ENCODE measurements at regions not wholly inside any gene's neighbourhood (a gene's known extent, or its start where the extent isn't known, plus 50 kb on each side); places are given as distances from the start of the nearest gene placed in this dataset.

- H3K36me3 ChIP-seq (replicated peaks; ENCODE audit: low read depth, low read length), result no peaks in the 10 kb centered on the region
These were observed 113.7 kb downstream of the SLC25A46 start for GRCh38 chr5:110852541-110852940.

GRCh38 chr5:110853267-110853666 is 114.5 kb downstream of the SLC25A46 start:
- H3K9me3 ChIP-seq (ENCODE audit: insufficient read depth, low read length), result no peaks in the 10 kb centered on the region
- TF ChIP-seq EZH2phosphoT487 (IDR thresholded peaks at IDR 0.05; ENCODE audit: low read depth) (no peak), CTCF (IDR thresholded peaks at IDR 0.05; ENCODE audit: low read depth, low read length) (no peak)
- H4K20me1 ChIP-seq (ENCODE audit: insufficient read depth, low read length), result no peaks in the 10 kb centered on the region
- no peak overlapping the region for H3K4me2 ChIP-seq (ENCODE audit: low read length)
- H3K27me3 ChIP-seq (ENCODE audit: low read depth, low read length), result no peaks in the 10 kb centered on the region
- no peak overlapping the region for H2AFZ ChIP-seq (ENCODE audit: low read depth, low read length)
- H3K27ac ChIP-seq (ENCODE audit: low read length), result no peak overlapping the region
- no peaks in the 10 kb centered on the region for H3K79me2 ChIP-seq (ENCODE audit: low read length)
- no peak overlapping the region for H3K9ac ChIP-seq (ENCODE audit: low read length)
- H3K36me3 ChIP-seq (replicated peaks; ENCODE audit: low read depth, low read length), result no peaks in the 10 kb centered on the region
- peaks cover 18% of the 10 kb centered on the region for H3K4me1 ChIP-seq (ENCODE audit: low read length)
- no peak overlapping the region for H3K4me3 ChIP-seq (ENCODE audit: low read length)

More at GRCh38 chr5:110852541-110852940, 113.7 kb downstream of the SLC25A46 start:
- no peaks in the 10 kb centered on the region for H3K9me3 ChIP-seq (ENCODE audit: insufficient read depth, low read length)
- no peaks in the 10 kb centered on the region for H4K20me1 ChIP-seq (ENCODE audit: insufficient read depth, low read length)
- H3K4me1 ChIP-seq (ENCODE audit: low read length), result peaks cover 18% of the 10 kb centered on the region
- no peak overlapping the region for H2AFZ ChIP-seq (ENCODE audit: low read depth, low read length)
- no peak overlapping the region for H3K9ac ChIP-seq (ENCODE audit: low read length)
- no peaks in the 10 kb centered on the region for H3K79me2 ChIP-seq (ENCODE audit: low read length)
- no peak for TF ChIP-seq EZH2phosphoT487 (IDR thresholded peaks at IDR 0.05; ENCODE audit: low read depth)
- TF ChIP-seq CTCF (IDR thresholded peaks at IDR 0.05; ENCODE audit: low read depth, low read length), result no peak
- H3K27ac ChIP-seq (ENCODE audit: low read length), result no peak overlapping the region
- peak overlapping the region; percentile 27; the same call in 1 of the 2 replicates for H3K4me2 ChIP-seq (ENCODE audit: low read length)
- H3K27me3 ChIP-seq (ENCODE audit: low read depth, low read length), result no peaks in the 10 kb centered on the region
- no peak overlapping the region for H3K4me3 ChIP-seq (ENCODE audit: low read length)

DNA sequence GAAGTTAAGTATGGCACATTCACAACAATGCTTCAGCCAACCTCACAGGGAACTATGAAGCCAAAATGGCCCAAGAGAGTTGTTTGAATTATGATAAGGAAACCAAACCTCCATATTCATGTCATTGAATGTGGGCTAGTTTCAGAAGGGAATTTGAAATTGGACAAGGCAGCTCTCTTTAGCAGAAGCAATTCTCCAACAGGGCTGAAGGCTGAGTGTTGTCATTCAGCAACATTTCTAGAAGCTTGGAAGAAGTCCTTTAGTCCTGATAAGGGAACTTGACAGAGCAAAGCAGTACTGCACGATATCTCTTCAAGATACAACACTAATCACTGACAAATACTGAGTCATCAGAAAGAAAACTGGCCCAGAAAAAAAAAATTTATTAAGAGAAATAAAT is 115.4 kb downstream of the SLC25A46 start:
- H3K79me2 ChIP-seq (ENCODE audit: low read length), result no peaks in the 10 kb centered on the region
- no peak overlapping the region for H3K27ac ChIP-seq (ENCODE audit: low read length)
- no peak overlapping the region for H3K4me3 ChIP-seq (ENCODE audit: low read length)
- no peak for TF ChIP-seq CTCF (IDR thresholded peaks at IDR 0.05; ENCODE audit: low read depth, low read length)
- no peak for TF ChIP-seq EZH2phosphoT487 (IDR thresholded peaks at IDR 0.05; ENCODE audit: low read depth)
- no peaks in the 10 kb centered on the region for H4K20me1 ChIP-seq (ENCODE audit: insufficient read depth, low read length)
- H3K4me2 ChIP-seq (ENCODE audit: low read length), result no peak overlapping the region
- no peaks in the 10 kb centered on the region for H3K27me3 ChIP-seq (ENCODE audit: low read depth, low read length)
- H3K36me3 ChIP-seq (replicated peaks; ENCODE audit: low read depth, low read length), result no peaks in the 10 kb centered on the region
- H3K9me3 ChIP-seq (ENCODE audit: insufficient read depth, low read length), result no peaks in the 10 kb centered on the region
- H3K4me1 ChIP-seq (ENCODE audit: low read length), result peaks cover 18% of the 10 kb centered on the region
- no peak overlapping the region for H2AFZ ChIP-seq (ENCODE audit: low read depth, low read length)
- no peak overlapping the region for H3K9ac ChIP-seq (ENCODE audit: low read length)

DNA sequence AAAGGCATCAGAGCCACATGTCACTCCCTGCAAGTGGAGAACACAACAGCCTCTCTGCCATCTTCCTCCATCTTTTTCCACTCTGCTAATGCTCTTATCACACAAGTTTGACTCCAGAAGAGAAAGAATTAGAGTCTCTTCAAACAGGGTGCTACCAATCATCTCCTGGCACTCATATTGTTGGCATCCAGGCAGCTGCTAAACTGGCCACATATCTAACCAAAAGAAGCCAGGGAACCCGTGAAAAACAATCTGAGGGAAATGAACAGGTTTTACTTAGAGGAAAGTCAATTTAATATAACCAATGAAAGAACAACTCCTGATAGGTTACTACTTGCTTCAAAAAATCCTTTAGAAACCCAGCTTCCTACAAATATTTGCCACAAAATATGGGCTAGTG is 117.2 kb downstream of the SLC25A46 start:
- Histone ChIP-seq H3K4me1 (ENCODE audit: low read length) (peaks cover 18% of the 10 kb centered on the region), H3K27me3 (ENCODE audit: low read depth, low read length) (no peaks in the 10 kb centered on the region), H4K20me1 (ENCODE audit: insufficient read depth, low read length) (no peaks in the 10 kb centered on the region), H2AFZ (ENCODE audit: low read depth, low read length) (no peak overlapping the region), H3K4me3 (ENCODE audit: low read length) (no peak overlapping the region), H3K79me2 (ENCODE audit: low read length) (no peaks in the 10 kb centered on the region), H3K27ac (ENCODE audit: low read length) (no peak overlapping the region), H3K9ac (ENCODE audit: low read length) (no peak overlapping the region), H3K36me3 (replicated peaks; ENCODE audit: low read depth, low read length) (no peaks in the 10 kb centered on the region), H3K9me3 (ENCODE audit: insufficient read depth, low read length) (no peaks in the 10 kb centered on the region), H3K4me2 (ENCODE audit: low read length) (no peak overlapping the region)
- no peak for TF ChIP-seq EZH2phosphoT487 (IDR thresholded peaks at IDR 0.05; ENCODE audit: low read depth)
- no peak for TF ChIP-seq CTCF (IDR thresholded peaks at IDR 0.05; ENCODE audit: low read depth, low read length)
